CD14-positive monocyte (primary cell): ENCODE measurements at regions not wholly inside any gene's neighbourhood (a gene's known extent, or its start where the extent isn't known, plus 50 kb on each side); places are given as distances from the start of the nearest gene placed in this dataset.

Experiments used
- DNase-seq, 3 donors: peaks; one replicate each; pipeline ENCODE4 v3.0.0-alpha.2; 2011 to 2022
- H2AFZ ChIP-seq: 2 replicates; pipeline ENCODE4 v1.6.0; 2012; ENCODE audit warnings: mild to moderate bottlenecking, low read depth, low read length, inconsistent platforms; ENCODE audit not compliant: insufficient read depth, poor library complexity, severe bottlenecking
- H3K27ac ChIP-seq, 2 donors: 1 replicate in 1 of 2; 2 replicates in 1 of 2; pipeline ENCODE4 v1.5.1; 2012 to 2013; ENCODE audit warnings: low read length in 2 of 2, control low read depth in 1 of 2, inconsistent platforms in 1 of 2, low read depth in 1 of 2, mild to moderate bottlenecking in 1 of 2
- H3K27me3 ChIP-seq, 2 donors: one replicate each; pipeline versions ENCODE4 v1.6.0 to v1.6.1; 2011 to 2013; ENCODE audit warnings: low read length in 2 of 2; ENCODE audit not compliant: control insufficient read depth in 2 of 2, insufficient read depth in 2 of 2
- H3K36me3 ChIP-seq, 2 donors: replicated peaks in 1 of 2; 1 replicate in 1 of 2; 2 replicates in 1 of 2; pipeline versions ENCODE4 v1.5.1 to v1.6.1; 2012 to 2013; ENCODE audit warnings: low read length in 2 of 2, control low read depth in 1 of 2, inconsistent platforms in 1 of 2, mild to moderate bottlenecking in 1 of 2; ENCODE audit not compliant: insufficient read depth in 2 of 2, control insufficient read depth in 1 of 2
- H3K4me1 ChIP-seq, 2 donors: 1 replicate in 1 of 2; 2 replicates in 1 of 2; pipeline versions ENCODE4 v1.5.1 to v1.6.1; 2012 to 2013; ENCODE audit warnings: low read length in 2 of 2, control low read depth in 1 of 2, inconsistent platforms in 1 of 2, mild to moderate bottlenecking in 1 of 2, moderate library complexity in 1 of 2; ENCODE audit not compliant: insufficient read depth in 2 of 2, control insufficient read depth in 1 of 2
- H3K4me2 ChIP-seq: replicated peaks from 2 replicates; pipeline ENCODE3; 2012; ENCODE audit warnings: low read length, moderate library complexity, mild to moderate bottlenecking; ENCODE audit not compliant: poor library complexity, severe bottlenecking; ENCODE audit errors: extremely low read depth
- H3K4me3 ChIP-seq, 3 experiments: fragments of 200-600 bp in 1 of 3; sonication (generic) in 1 of 3; replicated peaks in 1 of 3; 1 replicate in 2 of 3; 2 replicates in 1 of 3; pipeline ENCODE4 v1.5.1; 2011 to 2013; ENCODE audit warnings: low read length in 3 of 3, mild to moderate bottlenecking in 3 of 3, control low read depth in 2 of 3, low read depth in 2 of 3, inconsistent platforms in 1 of 3, moderate library complexity in 1 of 3
- H3K79me2 ChIP-seq: 2 replicates; pipeline ENCODE4 v1.6.0; 2012; ENCODE audit warnings: mild to moderate bottlenecking, control low read depth, inconsistent platforms, low read length, moderate library complexity; ENCODE audit not compliant: insufficient read depth
- H3K9ac ChIP-seq: 2 replicates; pipeline ENCODE4 v1.6.0; 2017; ENCODE audit warnings: low read length, mild to moderate bottlenecking; ENCODE audit not compliant: insufficient read depth, poor library complexity, severe bottlenecking
- H3K9me3 ChIP-seq, 2 donors: replicated peaks in 1 of 2; 1 replicate in 1 of 2; 2 replicates in 1 of 2; pipeline versions ENCODE4 v1.5.1 to v1.6.1; 2012 to 2013; ENCODE audit warnings: low read length in 2 of 2, control low read depth in 1 of 2; ENCODE audit not compliant: control insufficient read depth in 1 of 2, insufficient read depth in 1 of 2
- H4K20me1 ChIP-seq: 2 replicates; pipeline ENCODE4 v1.6.0; 2012; ENCODE audit warnings: mild to moderate bottlenecking, low read length, control low read depth, moderate library complexity; ENCODE audit not compliant: insufficient read depth
- H3K27ac Mint-ChIP-seq, 7 donors: one replicate each; pipeline ENCODE4 v1.8.0; 2020; ENCODE audit warnings: mild to moderate bottlenecking in 7 of 7, mixed read lengths in 7 of 7, moderate library complexity in 6 of 7, inconsistent platforms in 2 of 7
- H3K27me3 Mint-ChIP-seq, 3 donors: one replicate each; pipeline ENCODE4 v1.8.0; 2021 to 2022; ENCODE audit warnings: low read depth in 3 of 3, mild to moderate bottlenecking in 3 of 3, mixed read lengths in 3 of 3, moderate library complexity in 3 of 3, inconsistent platforms in 1 of 3
- H3K36me3 Mint-ChIP-seq, 2 donors: one replicate each; pipeline ENCODE4 v1.8.0; 2020; ENCODE audit warnings: mixed read lengths in 2 of 2, inconsistent platforms in 1 of 2, mild to moderate bottlenecking in 1 of 2
- H3K4me1 Mint-ChIP-seq: one replicate; pipeline ENCODE4 v1.8.0; 2020; ENCODE audit warnings: mild to moderate bottlenecking, mixed read lengths
- H3K4me3 Mint-ChIP-seq, 2 donors: one replicate each; pipeline ENCODE4 v1.8.0; 2020; ENCODE audit warnings: mild to moderate bottlenecking in 2 of 2, mixed read lengths in 2 of 2, moderate library complexity in 1 of 2
- H3K9me3 Mint-ChIP-seq, 7 donors: one replicate each; pipeline ENCODE4 v1.8.0; 2020 to 2022; ENCODE audit warnings: mixed read lengths in 7 of 7, mild to moderate bottlenecking in 6 of 7, moderate library complexity in 6 of 7, inconsistent platforms in 2 of 7
- WGBS: methylation state at CpG from one replicate; pipeline ENCODE4 v1.1.5; 2013; ENCODE audit warnings: missing lambda C conversion rate; ENCODE audit not compliant: insufficient coverage; 5-methylcytosine and 5-hydroxymethylcytosine counted together
- intact Hi-C, 2 donors: fragments of 100-400 bp; cut with micrococcal nuclease; formaldehyde crosslinking; loops; one replicate each; pipeline versions ENCODE4 v1.15.0 to v1.15.1; 2023
- TF ChIP-seq, protein P1 (sequence below): fragments of 200-600 bp; IDR thresholded peaks from one replicate; pipeline ENCODE4 v1.8.0; 2022; ENCODE audit warnings: antibody characterized with exemption, mild to moderate bottlenecking

DNA sequence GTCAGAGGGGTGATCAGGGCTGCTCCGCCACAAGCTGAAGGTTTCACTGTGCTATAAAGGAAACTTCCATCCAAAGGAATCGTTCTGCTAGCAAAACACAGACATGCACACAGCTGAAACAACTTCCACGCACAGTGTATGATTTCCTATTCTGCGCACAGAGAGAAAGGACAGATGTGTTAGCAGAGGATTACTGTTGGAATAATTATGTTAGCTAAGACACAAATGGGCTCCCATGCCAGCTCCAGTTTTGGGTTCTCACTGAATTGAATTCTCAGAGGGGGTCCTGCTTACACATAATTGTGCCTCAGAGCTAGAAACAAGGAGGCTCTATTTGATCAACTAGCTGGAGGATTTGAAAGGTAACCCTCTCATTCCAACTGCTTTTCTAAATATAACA, 352.4 kb downstream of the IRX2 start:
- H2AFZ ChIP-seq = no peak overlapping the region
- H3K27me3 ChIP-seq = no peaks in the 10 kb centered on the region

DNA sequence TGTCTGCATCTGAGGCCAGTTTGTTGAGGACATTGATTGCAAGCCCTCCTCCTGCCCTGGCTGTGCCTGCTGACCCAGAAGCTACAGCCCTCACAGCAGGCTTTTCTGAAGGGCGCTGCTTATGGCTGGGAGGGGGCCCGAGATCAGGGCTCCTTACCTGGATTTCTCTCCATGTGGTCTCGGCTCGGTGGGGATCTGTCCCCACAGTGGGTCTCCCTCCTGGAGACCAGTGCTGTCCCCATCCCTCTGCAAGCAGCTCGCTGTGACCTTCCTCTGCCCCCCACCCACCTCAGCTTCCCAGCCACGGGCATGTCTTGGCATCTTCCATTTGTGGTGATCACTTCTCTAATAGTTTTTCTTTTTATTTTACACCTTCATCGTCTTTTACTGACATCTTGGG, 357.9 kb downstream of the IRX2 start:
- Histone ChIP-seq H3K9me3 (peaks cover 0 to 6% of the 10 kb centered on the region in 2 donors), H3K27me3 (no peaks in the 10 kb centered on the region), H3K4me2 (no peak overlapping the region), H3K9ac (no peak overlapping the region), H2AFZ (no peak overlapping the region), H3K79me2 (no peaks in the 10 kb centered on the region), H3K36me3 (no peaks in the 10 kb centered on the region), H4K20me1 (no peaks in the 10 kb centered on the region), H3K27ac (no peak overlapping the region), H3K4me1 (no peaks in the 10 kb centered on the region), H3K4me3 (no peak overlapping the region)
- Mint-ChIP-seq H3K4me1 (no peaks in the 10 kb centered on the region), H3K36me3 (no peaks in the 10 kb centered on the region), H3K27ac (peak overlapping the region in 1 of 7 donors; percentile 14), H3K9me3 (peaks cover 0 to 16% (median 8%) of the 10 kb centered on the region in 7 donors), H3K27me3 (no peaks in the 10 kb centered on the region), H3K4me3 (no peak overlapping the region)
- intact Hi-C loops = no loop called here
- whole genome bisulfite sequencing = 100% methylated on average over 1 of the region's 7 CpGs
- no peak for DNase-seq
- TF ChIP-seq, protein P1, sequence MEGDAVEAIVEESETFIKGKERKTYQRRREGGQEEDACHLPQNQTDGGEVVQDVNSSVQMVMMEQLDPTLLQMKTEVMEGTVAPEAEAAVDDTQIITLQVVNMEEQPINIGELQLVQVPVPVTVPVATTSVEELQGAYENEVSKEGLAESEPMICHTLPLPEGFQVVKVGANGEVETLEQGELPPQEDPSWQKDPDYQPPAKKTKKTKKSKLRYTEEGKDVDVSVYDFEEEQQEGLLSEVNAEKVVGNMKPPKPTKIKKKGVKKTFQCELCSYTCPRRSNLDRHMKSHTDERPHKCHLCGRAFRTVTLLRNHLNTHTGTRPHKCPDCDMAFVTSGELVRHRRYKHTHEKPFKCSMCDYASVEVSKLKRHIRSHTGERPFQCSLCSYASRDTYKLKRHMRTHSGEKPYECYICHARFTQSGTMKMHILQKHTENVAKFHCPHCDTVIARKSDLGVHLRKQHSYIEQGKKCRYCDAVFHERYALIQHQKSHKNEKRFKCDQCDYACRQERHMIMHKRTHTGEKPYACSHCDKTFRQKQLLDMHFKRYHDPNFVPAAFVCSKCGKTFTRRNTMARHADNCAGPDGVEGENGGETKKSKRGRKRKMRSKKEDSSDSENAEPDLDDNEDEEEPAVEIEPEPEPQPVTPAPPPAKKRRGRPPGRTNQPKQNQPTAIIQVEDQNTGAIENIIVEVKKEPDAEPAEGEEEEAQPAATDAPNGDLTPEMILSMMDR = no peak

More for the DNA sequence above, 352.4 kb downstream of the IRX2 start:
- WGBS = no CpG with 5 or more reads among the region's 4 CpGs
- Histone ChIP-seq H3K9ac (no peak overlapping the region), H3K27ac (no peak overlapping the region), H3K36me3 (no peaks in the 10 kb centered on the region), H3K79me2 (no peaks in the 10 kb centered on the region), H4K20me1 (no peaks in the 10 kb centered on the region), H3K4me3 (no peak overlapping the region), H3K9me3 (peaks cover 0 to 24% of the 10 kb centered on the region in 2 donors), H3K4me1 (no peaks in the 10 kb centered on the region), H3K4me2 (no peak overlapping the region)
- Mint-ChIP-seq H3K9me3 (peaks cover 0 to 25% (median 6%) of the 10 kb centered on the region in 7 donors), H3K4me3 (no peak overlapping the region), H3K27ac (no peak overlapping the region), H3K27me3 (peaks cover 0 to 2% (median 2%) of the 10 kb centered on the region in 3 donors), H3K36me3 (no peaks in the 10 kb centered on the region), H3K4me1 (no peaks in the 10 kb centered on the region)
- intact Hi-C loops = no loop called here
- no peak for DNase-seq
- TF ChIP-seq, protein P1 = no peak
